ENCODE measurements at regions not wholly inside any gene's neighbourhood (a gene's known extent, or its start where the extent isn't known, plus 50 kb on each side); places are given as distances from the start of the nearest gene placed in this dataset.

- TF ChIP-seq TAF1 (IDR thresholded peaks at IDR 0.05; ENCODE audit: low read depth) (no peak), EP300 (conservative IDR thresholded peaks at IDR 0.05; ENCODE audit: poor library complexity, severe bottlenecking) (no peak), CTCF (IDR thresholded peaks at IDR 0.05; ENCODE audit: poor library complexity, severe bottlenecking) (no peak), POLR2AphosphoS5 (IDR thresholded peaks at IDR 0.05) (no peak), RAD21 (conservative IDR thresholded peaks at IDR 0.05) (no peak), EZH2 (IDR thresholded peaks at IDR 0.05; ENCODE audit: borderline replicate concordance, insufficient read depth, low read length, poor library complexity, severe bottlenecking) (no peak), SMC3 (conservative IDR thresholded peaks at IDR 0.05; ENCODE audit: poor library complexity) (no peak), REST (IDR thresholded peaks at IDR 0.05; ENCODE audit: borderline replicate concordance) (no peak), MXI1 (conservative IDR thresholded peaks at IDR 0.05; ENCODE audit: poor library complexity, severe bottlenecking) (no peak)
Observed at GRCh38 chr5:118687661-118688621, 300.4 kb downstream of the DTWD2 start.
